ENCODE measurements at regions not wholly inside any gene's neighbourhood (a gene's known extent, or its start where the extent isn't known, plus 50 kb on each side); places are given as distances from the start of the nearest gene placed in this dataset.
"Not testable (repeated sequence)": the region's sequence is repeated elsewhere in the genome, so short reads cannot be mapped to it uniquely, and the experiment has no call there.

DNA sequence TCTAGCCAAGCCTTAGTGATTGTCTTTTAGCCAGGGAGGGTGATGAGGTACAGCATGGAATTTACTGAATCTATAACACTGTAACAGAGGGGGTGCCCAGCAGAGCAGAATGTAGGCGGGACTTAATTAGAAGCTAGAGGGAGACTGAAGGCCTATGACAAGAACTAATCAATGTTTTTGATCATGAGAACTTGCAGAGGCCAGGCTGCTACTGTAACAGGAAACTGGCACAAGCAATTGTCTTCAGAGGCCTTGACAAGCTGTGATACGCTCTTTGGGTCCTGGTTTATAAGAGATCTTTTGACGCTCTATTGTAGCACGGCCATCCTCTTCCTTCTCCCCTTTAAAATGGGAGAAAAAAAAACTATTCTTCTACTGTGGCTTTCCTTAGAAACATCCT is 1297.3 kb downstream of the JRKL start:
- H3K9me3 ChIP-seq (ENCODE audit: control insufficient read depth in 1 of 2, low read length in 2 of 2), result no peaks in the 10 kb centered on the region
- H3K4me1 ChIP-seq (ENCODE audit: control insufficient read depth in 1 of 2, insufficient read depth in 2 of 2, low read length in 2 of 2), result no peaks in the 10 kb centered on the region
- H3K4me3 ChIP-seq (ENCODE audit: low read depth in 1 of 2, low read length in 2 of 2), result no peak overlapping the region
- H3K36me3 ChIP-seq (ENCODE audit: control insufficient read depth in 1 of 2, insufficient read depth in 2 of 2, low read length in 2 of 2), result no peaks in the 10 kb centered on the region
- no peaks in the 10 kb centered on the region for H3K27me3 ChIP-seq (ENCODE audit: low read depth, low read length)
- no peak overlapping the region for H3K27ac ChIP-seq (ENCODE audit: low read length)

DNA sequence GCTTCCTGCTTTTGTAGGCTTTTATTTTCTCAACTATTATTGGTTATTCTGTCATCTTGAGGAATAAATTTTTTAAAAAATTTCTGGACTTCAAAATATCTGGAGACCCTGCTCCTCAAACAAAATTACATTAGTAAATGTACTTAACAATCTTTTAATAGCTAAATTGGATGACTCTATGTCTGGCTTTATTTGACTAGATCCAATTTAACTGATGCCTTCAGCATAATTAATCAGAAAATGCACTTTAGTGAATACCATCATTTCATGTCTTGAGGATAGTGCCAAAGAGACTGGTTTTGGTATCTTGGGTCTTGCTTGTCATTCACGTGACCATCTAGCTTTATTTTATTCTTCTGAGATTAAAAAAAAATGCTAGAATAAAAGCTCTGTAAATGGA is 1301.2 kb downstream of the JRKL start:
- Histone ChIP-seq H3K27ac (ENCODE audit: low read length) (no peak overlapping the region), H3K4me3 (ENCODE audit: low read depth in 1 of 2, low read length in 2 of 2) (no peak overlapping the region), H3K9me3 (ENCODE audit: control insufficient read depth in 1 of 2, low read length in 2 of 2) (peaks cover 0 to 4% of the 10 kb centered on the region in 2 donors), H3K27me3 (ENCODE audit: low read depth, low read length) (no peaks in the 10 kb centered on the region), H3K4me1 (ENCODE audit: control insufficient read depth in 1 of 2, insufficient read depth in 2 of 2, low read length in 2 of 2) (no peaks in the 10 kb centered on the region), H3K36me3 (ENCODE audit: control insufficient read depth in 1 of 2, insufficient read depth in 2 of 2, low read length in 2 of 2) (no peaks in the 10 kb centered on the region)

DNA sequence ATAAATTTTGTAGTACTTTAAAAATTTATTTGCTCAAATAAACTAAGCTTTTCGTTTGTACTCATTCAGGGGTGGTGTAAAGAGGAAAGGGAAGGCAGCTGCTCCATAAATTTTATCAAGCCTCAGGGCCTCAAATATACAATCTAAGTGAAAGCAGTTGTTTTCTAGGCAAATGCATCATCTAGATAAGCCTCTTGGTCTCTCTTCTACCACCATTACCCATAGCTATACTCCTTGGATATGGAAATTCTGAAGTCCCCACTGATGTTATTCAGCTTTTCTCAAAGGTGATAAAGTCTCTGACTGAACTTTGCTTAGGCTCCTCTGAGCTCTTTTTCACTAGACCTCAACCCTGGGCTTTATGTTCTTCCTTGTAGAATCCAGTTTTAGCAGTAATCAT is 1313.1 kb downstream of the JRKL start:
- Histone ChIP-seq H3K27ac (ENCODE audit: low read length) (no peak overlapping the region), H3K27me3 (ENCODE audit: low read depth, low read length) (no peaks in the 10 kb centered on the region), H3K4me3 (ENCODE audit: low read depth in 1 of 2, low read length in 2 of 2) (no peak overlapping the region), H3K36me3 (ENCODE audit: control insufficient read depth in 1 of 2, insufficient read depth in 2 of 2, low read length in 2 of 2) (no peaks in the 10 kb centered on the region), H3K4me1 (ENCODE audit: control insufficient read depth in 1 of 2, insufficient read depth in 2 of 2, low read length in 2 of 2) (no peaks in the 10 kb centered on the region), H3K9me3 (ENCODE audit: control insufficient read depth in 1 of 2, low read length in 2 of 2) (no peaks in the 10 kb centered on the region)

DNA sequence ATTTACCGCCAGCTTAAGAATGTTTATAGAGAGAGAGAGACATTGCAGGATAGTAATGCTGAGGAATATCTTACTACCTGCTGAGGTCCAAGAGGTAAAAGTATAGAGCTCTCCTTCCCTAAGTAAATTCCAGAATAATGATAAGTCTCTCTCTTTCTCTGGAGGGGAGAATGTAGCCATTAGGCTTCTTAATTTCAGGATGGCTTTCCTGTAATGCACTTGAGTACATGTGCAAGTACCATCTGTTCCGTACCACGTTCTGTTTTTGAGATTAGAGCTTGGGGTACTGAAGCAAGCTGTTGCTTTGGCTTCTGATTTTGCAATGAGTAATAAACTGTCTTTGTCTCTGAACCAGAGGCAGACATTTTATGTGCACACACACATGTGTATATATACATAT is 1314.0 kb downstream of the JRKL start:
- Histone ChIP-seq H3K4me1 (ENCODE audit: control insufficient read depth in 1 of 2, insufficient read depth in 2 of 2, low read length in 2 of 2) (no peaks in the 10 kb centered on the region), H3K27me3 (ENCODE audit: low read depth, low read length) (no peaks in the 10 kb centered on the region), H3K9me3 (ENCODE audit: control insufficient read depth in 1 of 2, low read length in 2 of 2) (no peaks in the 10 kb centered on the region), H3K36me3 (ENCODE audit: control insufficient read depth in 1 of 2, insufficient read depth in 2 of 2, low read length in 2 of 2) (no peaks in the 10 kb centered on the region), H3K27ac (ENCODE audit: low read length) (no peak overlapping the region), H3K4me3 (ENCODE audit: low read depth in 1 of 2, low read length in 2 of 2) (no peak overlapping the region)

DNA sequence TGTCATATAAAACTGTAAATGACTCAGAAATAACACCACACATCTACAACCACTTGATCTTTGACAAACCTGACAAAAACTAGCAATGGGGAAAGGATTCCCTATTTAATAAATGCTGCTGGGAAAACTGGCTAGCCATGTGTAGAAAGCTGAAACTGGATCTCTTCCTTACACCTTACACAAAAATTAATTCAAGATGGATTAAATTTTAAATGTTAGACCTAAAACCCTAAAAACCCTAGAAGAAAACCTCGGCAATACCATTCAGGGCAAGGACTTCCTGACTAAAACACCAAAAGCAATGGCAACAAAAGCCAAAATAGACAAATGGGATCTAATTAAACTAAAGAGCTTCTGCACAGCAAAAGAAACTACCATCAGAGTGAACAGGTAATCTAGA is 1315.3 kb upstream of the CNTN5 start:
- not testable (repeated sequence) for H3K36me3 ChIP-seq (ENCODE audit: control insufficient read depth in 1 of 2, insufficient read depth in 2 of 2, low read length in 2 of 2); H3K27ac ChIP-seq (ENCODE audit: low read length); H3K27me3 ChIP-seq (ENCODE audit: low read depth, low read length); H3K4me3 ChIP-seq (ENCODE audit: low read depth in 1 of 2, low read length in 2 of 2); H3K4me1 ChIP-seq (ENCODE audit: control insufficient read depth in 1 of 2, insufficient read depth in 2 of 2, low read length in 2 of 2); H3K9me3 ChIP-seq (ENCODE audit: control insufficient read depth in 1 of 2, low read length in 2 of 2)

DNA sequence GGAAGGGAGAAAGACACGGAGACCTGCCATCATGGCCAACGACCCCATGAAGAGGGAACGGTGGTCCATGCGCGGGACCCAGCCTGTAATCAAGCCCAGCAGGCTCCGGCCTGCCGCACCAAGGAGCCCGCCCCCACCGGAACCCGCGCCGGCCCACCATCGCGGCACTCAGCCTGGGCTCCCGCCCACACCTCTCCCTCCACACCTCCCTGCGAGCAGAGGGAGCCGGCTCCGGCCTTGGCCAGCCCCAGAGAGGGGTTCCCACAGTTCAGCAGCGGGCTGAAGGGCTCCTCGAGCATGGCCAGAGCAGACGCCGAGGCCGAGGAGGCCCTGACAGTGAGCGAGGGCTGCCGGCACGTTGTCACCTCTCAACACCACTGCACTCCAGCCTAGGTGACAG is 1302.8 kb upstream of the CNTN5 start:
- no peak overlapping the region for H3K27ac ChIP-seq (ENCODE audit: low read length)
- H3K4me3 ChIP-seq (ENCODE audit: low read depth in 1 of 2, low read length in 2 of 2), result no peak overlapping the region
- no peaks in the 10 kb centered on the region for H3K27me3 ChIP-seq (ENCODE audit: low read depth, low read length)
- H3K36me3 ChIP-seq (ENCODE audit: control insufficient read depth in 1 of 2, insufficient read depth in 2 of 2, low read length in 2 of 2), result no peaks in the 10 kb centered on the region
- peaks cover 0 to 2% of the 10 kb centered on the region in 2 donors for H3K9me3 ChIP-seq (ENCODE audit: control insufficient read depth in 1 of 2, low read length in 2 of 2)
- no peaks in the 10 kb centered on the region for H3K4me1 ChIP-seq (ENCODE audit: control insufficient read depth in 1 of 2, insufficient read depth in 2 of 2, low read length in 2 of 2)

DNA sequence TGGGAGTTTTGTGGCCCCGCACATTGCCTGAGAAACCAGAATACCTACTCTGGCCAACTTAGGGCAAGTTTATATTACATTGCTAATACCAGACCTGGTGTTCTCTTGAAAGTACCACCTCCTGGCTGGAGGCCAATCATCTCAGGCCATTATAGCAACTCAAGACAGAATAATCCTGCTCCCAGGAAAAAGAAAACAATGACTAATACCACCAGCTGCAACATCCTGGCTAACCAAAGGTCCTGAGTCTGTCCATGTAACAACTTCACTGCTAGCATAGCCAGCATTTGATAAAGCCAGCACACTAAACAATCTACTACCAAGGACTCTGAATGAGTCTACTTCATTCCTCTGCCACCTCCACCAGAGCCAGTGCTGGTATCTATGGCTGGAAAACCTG is 1298.7 kb upstream of the CNTN5 start:
- H3K4me3 ChIP-seq (ENCODE audit: low read depth in 1 of 2, low read length in 2 of 2), result no peak overlapping the region
- no peak overlapping the region for H3K27ac ChIP-seq (ENCODE audit: low read length)
- no peaks in the 10 kb centered on the region for H3K4me1 ChIP-seq (ENCODE audit: control insufficient read depth in 1 of 2, insufficient read depth in 2 of 2, low read length in 2 of 2)
- no peaks in the 10 kb centered on the region for H3K27me3 ChIP-seq (ENCODE audit: low read depth, low read length)
- no peaks in the 10 kb centered on the region for H3K36me3 ChIP-seq (ENCODE audit: control insufficient read depth in 1 of 2, insufficient read depth in 2 of 2, low read length in 2 of 2)
- peaks cover 0 to 2% of the 10 kb centered on the region in 2 donors for H3K9me3 ChIP-seq (ENCODE audit: control insufficient read depth in 1 of 2, low read length in 2 of 2)

DNA sequence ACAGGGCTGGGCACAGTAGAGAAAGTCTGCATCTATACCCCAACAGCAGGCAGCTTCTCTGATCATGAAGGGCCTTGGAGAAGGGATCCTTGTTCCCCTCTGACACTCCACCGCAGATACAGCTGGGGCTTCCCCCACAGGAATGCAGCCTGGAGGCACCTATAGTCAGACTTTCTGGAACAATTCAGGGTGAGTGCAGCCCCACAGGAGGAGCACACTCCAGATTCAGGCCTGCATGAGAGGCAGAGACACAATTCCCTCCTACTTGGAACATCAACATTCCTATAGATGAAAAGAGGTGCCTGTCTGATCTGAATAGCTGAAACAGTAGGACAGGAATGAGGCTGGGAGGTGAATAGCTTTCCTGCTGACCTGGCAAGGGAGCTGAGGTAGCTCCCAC is 1298.0 kb upstream of the CNTN5 start:
- Histone ChIP-seq H3K27me3 (ENCODE audit: low read depth, low read length) (no peaks in the 10 kb centered on the region), H3K9me3 (ENCODE audit: control insufficient read depth in 1 of 2, low read length in 2 of 2) (peaks cover 0 to 1% of the 10 kb centered on the region in 2 donors), H3K4me1 (ENCODE audit: control insufficient read depth in 1 of 2, insufficient read depth in 2 of 2, low read length in 2 of 2) (no peaks in the 10 kb centered on the region), H3K27ac (ENCODE audit: low read length) (no peak overlapping the region), H3K4me3 (ENCODE audit: low read depth in 1 of 2, low read length in 2 of 2) (no peak overlapping the region), H3K36me3 (ENCODE audit: control insufficient read depth in 1 of 2, insufficient read depth in 2 of 2, low read length in 2 of 2) (no peaks in the 10 kb centered on the region)

DNA sequence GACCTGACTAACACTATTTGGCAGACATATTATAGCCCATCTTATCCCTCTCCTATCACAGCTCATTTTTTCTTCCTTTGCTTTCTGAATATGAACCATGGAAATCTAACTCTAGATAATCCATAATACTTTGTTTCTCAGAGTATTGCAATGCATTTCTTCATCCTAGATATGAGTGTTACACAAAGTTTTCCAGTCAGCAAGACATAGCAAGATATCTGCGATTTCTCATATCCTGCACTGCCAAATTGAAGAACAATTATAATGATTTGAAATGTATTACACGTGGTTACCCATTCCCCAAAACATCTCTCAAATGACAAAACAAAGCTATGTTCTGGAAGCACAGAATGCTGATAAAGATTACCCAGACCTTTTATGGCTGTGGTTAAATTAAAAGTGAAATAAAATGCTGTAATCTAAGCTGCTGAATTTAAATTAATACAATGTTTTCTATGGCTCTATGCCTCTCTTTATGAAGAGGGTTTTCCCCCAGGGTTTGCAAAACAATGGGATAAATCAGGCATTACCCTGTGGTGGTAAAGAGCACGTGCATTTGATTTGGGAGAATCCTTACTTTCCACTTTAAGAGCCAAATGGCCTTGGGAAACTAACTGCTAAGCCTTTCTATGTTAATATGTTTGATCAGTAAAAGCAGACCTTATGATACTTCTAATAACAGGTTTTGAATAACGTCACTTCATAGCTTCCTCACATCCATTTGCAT is 1291.0 kb upstream of the CNTN5 start:
- Histone ChIP-seq H3K27ac (ENCODE audit: low read length) (no peak overlapping the region), H3K36me3 (ENCODE audit: control insufficient read depth in 1 of 2, insufficient read depth in 2 of 2, low read length in 2 of 2) (no peaks in the 10 kb centered on the region), H3K9me3 (ENCODE audit: control insufficient read depth in 1 of 2, low read length in 2 of 2) (no peaks in the 10 kb centered on the region), H3K4me1 (ENCODE audit: control insufficient read depth in 1 of 2, insufficient read depth in 2 of 2, low read length in 2 of 2) (no peaks in the 10 kb centered on the region), H3K4me3 (ENCODE audit: low read depth in 1 of 2, low read length in 2 of 2) (no peak overlapping the region), H3K27me3 (ENCODE audit: low read depth, low read length) (no peaks in the 10 kb centered on the region)

DNA sequence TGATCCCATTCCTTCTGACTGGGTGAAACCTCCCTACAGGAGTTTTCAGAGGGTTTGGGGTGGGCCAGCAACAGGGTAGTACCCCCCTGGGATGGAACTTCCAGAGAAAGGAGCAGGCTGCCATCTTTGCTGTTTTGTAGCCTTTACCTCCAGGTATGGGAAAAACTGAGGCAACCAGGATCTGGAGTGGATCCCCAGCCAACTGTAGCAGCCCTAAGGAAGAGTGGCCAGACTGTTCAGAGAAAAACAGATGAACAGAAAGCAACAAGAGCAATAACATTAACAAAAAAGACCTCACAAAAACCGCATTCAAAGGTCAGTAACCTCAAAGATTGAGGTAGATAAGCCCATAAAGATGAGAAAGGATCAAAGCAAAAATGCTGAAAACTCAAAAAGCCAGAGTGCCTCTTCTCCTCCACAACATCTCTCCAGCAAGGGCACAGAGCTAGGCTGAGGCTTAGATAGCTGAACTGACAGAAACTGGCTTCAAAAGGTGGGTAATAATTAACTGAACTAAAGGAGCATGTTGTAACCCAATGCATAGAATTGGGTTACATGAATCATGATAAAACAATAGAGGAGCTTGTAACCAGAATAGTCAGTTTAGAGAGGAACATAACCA is 1288.6 kb upstream of the CNTN5 start:
- Histone ChIP-seq H3K4me3 (ENCODE audit: low read depth in 1 of 2, low read length in 2 of 2) (no peak overlapping the region), H3K9me3 (ENCODE audit: control insufficient read depth in 1 of 2, low read length in 2 of 2) (no peaks in the 10 kb centered on the region), H3K4me1 (ENCODE audit: control insufficient read depth in 1 of 2, insufficient read depth in 2 of 2, low read length in 2 of 2) (no peaks in the 10 kb centered on the region), H3K36me3 (ENCODE audit: control insufficient read depth in 1 of 2, insufficient read depth in 2 of 2, low read length in 2 of 2) (no peaks in the 10 kb centered on the region), H3K27me3 (ENCODE audit: low read depth, low read length) (no peaks in the 10 kb centered on the region), H3K27ac (ENCODE audit: low read length) (no peak overlapping the region)

DNA sequence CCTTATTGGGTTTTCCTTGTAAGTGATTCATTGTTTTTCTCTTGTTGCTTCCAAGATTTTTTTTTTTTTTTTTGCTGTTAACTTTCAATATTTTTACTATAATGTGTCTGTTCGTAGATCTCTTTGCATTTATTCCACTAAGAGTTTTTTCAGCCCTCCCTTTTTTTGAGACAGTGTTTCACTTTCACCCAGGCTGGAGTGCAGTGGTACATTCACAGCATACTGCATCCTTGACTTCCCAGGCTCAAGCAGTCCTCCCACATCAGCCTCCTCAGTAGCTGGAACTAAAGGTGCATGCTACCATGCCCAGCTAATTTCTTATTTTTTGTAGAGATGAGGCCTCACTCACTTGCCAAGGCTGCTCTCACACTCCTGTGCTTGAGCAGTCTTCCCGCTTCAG is 1282.0 kb upstream of the CNTN5 start:
- Histone ChIP-seq H3K4me3 (ENCODE audit: low read depth in 1 of 2, low read length in 2 of 2) (no peak overlapping the region), H3K27ac (ENCODE audit: low read length) (no peak overlapping the region), H3K27me3 (ENCODE audit: low read depth, low read length) (no peaks in the 10 kb centered on the region), H3K36me3 (ENCODE audit: control insufficient read depth in 1 of 2, insufficient read depth in 2 of 2, low read length in 2 of 2) (no peaks in the 10 kb centered on the region), H3K4me1 (ENCODE audit: control insufficient read depth in 1 of 2, insufficient read depth in 2 of 2, low read length in 2 of 2) (no peaks in the 10 kb centered on the region), H3K9me3 (ENCODE audit: control insufficient read depth in 1 of 2, low read length in 2 of 2) (no peaks in the 10 kb centered on the region)

Data from muscle layer of duodenum (tissue), 2 donors.